GM12878 (cell line): ENCODE measurements at regions not wholly inside any gene's neighbourhood (a gene's known extent, or its start where the extent isn't known, plus 50 kb on each side); places are given as distances from the start of the nearest gene placed in this dataset.

Experiments used
- ATAC-seq: fragments of 200-7000 bp; cut with Tn5 transposase; 3 replicates; pipeline ENCODE4 v1.9.1; 2020; ENCODE audit warnings: mild to moderate bottlenecking, moderate library complexity
- BruUV-seq: library from RNA; stranded (reverse); fragments of 400-500 nt; replicated peaks from 2 replicates; lab custom pipeline; 2021; lab: Mats Ljungman, UMichigan
- CTCF ChIA-PET: fragments of 300-600 bp; sonication (Branson Sonifier 250); formaldehyde crosslinking; extraction: SDS; loops from one replicate; lab custom pipeline; 2021; ENCODE audit warnings: inconsistent platforms; lab: Yijun Ruan, JAX
- POLR2A ChIA-PET: fragments of 350-600 bp; formaldehyde crosslinking; extraction: SDS; loops from one replicate; lab custom pipeline; 2021; ENCODE audit warnings: inconsistent platforms; lab: Charles Lee
- RAD21 ChIA-PET: fragments of 300-600 bp; sonication (Branson Sonifier 250); formaldehyde crosslinking; loops from one replicate; lab custom pipeline; 2023; ENCODE audit warnings: antibody characterized with exemption; ENCODE audit not compliant: unreplicated experiment; lab: Charles Lee
- SMC1A ChIA-PET: fragments of 300-600 bp; sonication (Branson Sonifier 250); formaldehyde crosslinking; loops from one replicate; lab custom pipeline; 2023; ENCODE audit not compliant: unreplicated experiment, uncharacterized antibody; lab: Charles Lee
- DNase-seq: peaks from one replicate; pipeline ENCODE4 v3.0.0-alpha.2; 2011; ENCODE audit warnings: low read depth, low spot score
- FAIRE-seq: peaks from 3 replicates; lab custom pipeline; 2011; peaks lifted over from hg19 to GRCh38; lab: Jason Lieb, UNC
- H2AFZ ChIP-seq: 2 replicates; pipeline ENCODE4 v1.6.0; 2011; ENCODE audit warnings: low read depth, low read length, control low read depth; ENCODE audit not compliant: control insufficient read depth
- H3K27ac ChIP-seq: 2 replicates; pipeline ENCODE4 v1.5.1; 2011; ENCODE audit warnings: control low read depth; ENCODE audit not compliant: control insufficient read depth, insufficient read depth
- H3K27me3 ChIP-seq, 2 experiments: replicated peaks in 1 of 2; 2 replicates each; pipeline versions ENCODE4 v1.6.0 to v1.6.1; 2011; ENCODE audit warnings: low read length in 1 of 2; ENCODE audit not compliant: control insufficient read depth in 2 of 2, insufficient read depth in 2 of 2
- H3K36me3 ChIP-seq, 2 experiments: 2 replicates each; pipeline ENCODE4 v1.5.1; 2011; ENCODE audit warnings: low read length in 1 of 2; ENCODE audit not compliant: control insufficient read depth in 2 of 2, insufficient read depth in 2 of 2
- H3K4me1 ChIP-seq: 2 replicates; pipeline ENCODE4 v1.6.1; 2011; ENCODE audit warnings: mild to moderate bottlenecking, low read length, moderate library complexity, mixed read lengths; ENCODE audit not compliant: control insufficient read depth, insufficient read depth
- H3K4me2 ChIP-seq: 2 replicates; pipeline ENCODE4 v1.6.0; 2011; ENCODE audit warnings: control low read depth; ENCODE audit not compliant: control insufficient read depth, insufficient read depth
- H3K4me3 ChIP-seq: fragments of 200-600 bp; sonication (generic); 2 replicates; pipeline ENCODE4 v1.5.1; 2016
- H3K79me2 ChIP-seq: 2 replicates; pipeline ENCODE4 v1.6.0; 2011; ENCODE audit warnings: low read length; ENCODE audit not compliant: control insufficient read depth, insufficient read depth
- H3K9ac ChIP-seq: 2 replicates; pipeline ENCODE4 v1.8.0; 2011; ENCODE audit warnings: low read length, control low read depth, mixed read lengths; ENCODE audit not compliant: control insufficient read depth, insufficient read depth
- H3K9me3 ChIP-seq: replicated peaks from 3 replicates; pipeline ENCODE4 v1.5.1; 2011; ENCODE audit warnings: mild to moderate bottlenecking, low read length; ENCODE audit not compliant: control insufficient read depth, insufficient read depth
- H4K20me1 ChIP-seq: 2 replicates; pipeline ENCODE4 v1.6.0; 2011; ENCODE audit not compliant: control insufficient read depth, insufficient read depth
- CEBPB ChIP-seq, 2 experiments: fragments of 150-350 bp in 1 of 2; IDR thresholded peaks; 2 replicates each; pipeline ENCODE4 v1.6.1; 2012 to 2014; ENCODE audit warnings: low read depth in 2 of 2, low read length in 2 of 2, borderline replicate concordance in 1 of 2, inconsistent platforms in 1 of 2
- SREBF2 ChIP-seq: IDR thresholded peaks from 2 replicates; pipeline ENCODE4 v1.6.1; 2012; ENCODE audit warnings: mild to moderate bottlenecking, low read length
- ZNF274 ChIP-seq: IDR thresholded peaks from one replicate; pipeline ENCODE4 v1.8.0; 2011; ENCODE audit not compliant: insufficient read length, insufficient read depth
- ZNF592 ChIP-seq: fragments of 450-650 bp; IDR thresholded peaks from 2 replicates; pipeline ENCODE4 v1.6.1; 2017; ENCODE audit warnings: mild to moderate bottlenecking, moderate library complexity
- WGBS: methylation state at CpG from one replicate; pipeline ENCODE4 v1.1.6; 2016; ENCODE audit warnings: low lambda C conversion rate; ENCODE audit not compliant: insufficient replicate concordance, insufficient coverage; ENCODE audit errors: missing lambda C conversion rate; 5-methylcytosine and 5-hydroxymethylcytosine counted together
- in situ Hi-C: fragments of 300-500 bp; cut with MboI; formaldehyde crosslinking; loops from 9 replicates; pipeline ENCODE4 v1.14.3; 2018; ENCODE audit warnings: mixed read lengths
- intact Hi-C: fragments of 100-400 bp; cut with micrococcal nuclease; formaldehyde crosslinking; loops from one replicate; pipeline ENCODE4 v1.14.2; 2022; ENCODE audit not compliant: unreplicated experiment

- H4K20me1 ChIP-seq = no peaks in the 10 kb centered on the region
- no peak overlapping the region for H3K27ac ChIP-seq
- H3K9ac ChIP-seq = no peak overlapping the region
- BruUV-seq = no TSS peak
- ChIA-PET CTCF (no interaction called here), POLR2A (no interaction called here), SMC1A (no interaction called here), RAD21 (no interaction called here)
- ATAC-seq = no peak
- H3K27me3 ChIP-seq = peaks cover 0 to 3% of the 10 kb centered on the region in 2 experiments; a peak in 2 of 4 replicates
- intact Hi-C loops = no loop called here
- DNase-seq = no peak
- TF ChIP-seq SREBF2 = no peak
- TF ChIP-seq ZNF274 = no peak
- TF ChIP-seq CEBPB (IDR thresholded peaks at IDR 0.05; ENCODE audit: borderline replicate concordance in 1 of 2, low read depth in 2 of 2, low read length in 2 of 2) = no peak
- TF ChIP-seq ZNF592 = no peak
- no peaks in the 10 kb centered on the region for H3K4me1 ChIP-seq
- H2AFZ ChIP-seq = no peak overlapping the region
- FAIRE-seq = no peak
- no peak overlapping the region for H3K4me2 ChIP-seq
- in situ Hi-C loops = loop anchor here (5.0 kb wide), 1 partner anchor 35 kb away; no protein-coding TSS in a partner anchor
- H3K9me3 ChIP-seq = no peaks in the 10 kb centered on the region
- no peaks in the 10 kb centered on the region for H3K79me2 ChIP-seq
- H3K4me3 ChIP-seq = no peak overlapping the region
- 48% methylated on average over 6 of the region's 6 CpGs for WGBS
- H3K36me3 ChIP-seq = no peaks in the 10 kb centered on the region
Observed at GRCh38 chr9:84442712-84443111, 102.2 kb upstream of the SLC28A3 start.
